Body of pancreas (tissue), 4 donors: ENCODE measurements at regions not wholly inside any gene's neighbourhood (a gene's known extent, or its start where the extent isn't known, plus 50 kb on each side); places are given as distances from the start of the nearest gene placed in this dataset.

Experiments
- POLR2A ChIP-seq, 3 donors: fragments of 450-650 bp; IDR thresholded peaks; one replicate each; pipeline ENCODE4 v1.6.1; 2016; ENCODE audit warnings: antibody characterized with exemption in 3 of 3, mild to moderate bottlenecking in 2 of 3
- TF ChIP-seq, protein P1 (sequence below), 7 experiments: fragments of 450-650 bp in 4 of 7; fragments of 200-600 bp in 3 of 7; sonication (generic) in 3 of 7; IDR thresholded peaks; one replicate each; pipeline ENCODE4 v1.5.1; 2016 to 2019; ENCODE audit warnings: antibody characterized with exemption in 7 of 7

DNA sequence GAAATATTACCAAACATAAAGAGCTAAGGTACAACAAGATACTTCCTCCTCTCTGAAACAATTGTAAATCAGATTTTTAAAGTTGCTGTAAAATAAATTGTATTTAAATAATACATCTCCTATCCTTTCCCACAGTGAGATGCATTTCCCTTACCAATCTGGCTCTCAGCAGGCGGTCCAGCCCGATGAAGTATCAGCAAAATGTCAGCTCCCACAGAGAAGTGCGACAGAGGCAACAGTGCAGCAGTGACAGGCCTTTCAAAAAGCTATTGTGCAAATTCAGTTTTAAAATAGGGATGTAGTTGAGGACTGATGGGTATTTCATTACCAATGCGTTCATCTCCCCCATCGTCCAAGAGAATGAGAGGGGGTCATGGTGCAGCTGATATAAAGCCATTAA is 733.2 kb upstream of the GOLIM4 start:
- TF ChIP-seq, protein P1, sequence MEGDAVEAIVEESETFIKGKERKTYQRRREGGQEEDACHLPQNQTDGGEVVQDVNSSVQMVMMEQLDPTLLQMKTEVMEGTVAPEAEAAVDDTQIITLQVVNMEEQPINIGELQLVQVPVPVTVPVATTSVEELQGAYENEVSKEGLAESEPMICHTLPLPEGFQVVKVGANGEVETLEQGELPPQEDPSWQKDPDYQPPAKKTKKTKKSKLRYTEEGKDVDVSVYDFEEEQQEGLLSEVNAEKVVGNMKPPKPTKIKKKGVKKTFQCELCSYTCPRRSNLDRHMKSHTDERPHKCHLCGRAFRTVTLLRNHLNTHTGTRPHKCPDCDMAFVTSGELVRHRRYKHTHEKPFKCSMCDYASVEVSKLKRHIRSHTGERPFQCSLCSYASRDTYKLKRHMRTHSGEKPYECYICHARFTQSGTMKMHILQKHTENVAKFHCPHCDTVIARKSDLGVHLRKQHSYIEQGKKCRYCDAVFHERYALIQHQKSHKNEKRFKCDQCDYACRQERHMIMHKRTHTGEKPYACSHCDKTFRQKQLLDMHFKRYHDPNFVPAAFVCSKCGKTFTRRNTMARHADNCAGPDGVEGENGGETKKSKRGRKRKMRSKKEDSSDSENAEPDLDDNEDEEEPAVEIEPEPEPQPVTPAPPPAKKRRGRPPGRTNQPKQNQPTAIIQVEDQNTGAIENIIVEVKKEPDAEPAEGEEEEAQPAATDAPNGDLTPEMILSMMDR (IDR thresholded peaks at IDR 0.05) = no peak
- TF ChIP-seq POLR2A (IDR thresholded peaks at IDR 0.05) = no peak
